ENCODE measurements at regions not wholly inside any gene's neighbourhood (a gene's known extent, or its start where the extent isn't known, plus 50 kb on each side); places are given as distances from the start of the nearest gene placed in this dataset.

GRCh38 chr2:200223205-200223784 lies 83.2 kb upstream of the SPATS2L start:
- ChIA-PET POLR2A (no interaction called here), CTCF (no interaction called here)
- BruUV-seq (replicated peaks) = no TSS peak
- H3K27ac ChIP-seq (ENCODE audit: insufficient read depth, low read depth, low read length) = no peak overlapping the region
- H4K20me1 ChIP-seq (replicated peaks; ENCODE audit: control insufficient read depth, extremely low read depth, insufficient read depth, low read length) = no peaks in the 10 kb centered on the region
- TF ChIP-seq GATA2 (IDR thresholded peaks at IDR 0.05; ENCODE audit: insufficient read depth, insufficient read length, low read depth, low read length) (no peak), MYC (IDR thresholded peaks at IDR 0.05; ENCODE audit: low read depth, low read length) (no peak), POLR2AphosphoS5 (IDR thresholded peaks at IDR 0.05; ENCODE audit: insufficient read depth, low read depth, low read length) (no peak), JUN (IDR thresholded peaks at IDR 0.05; ENCODE audit: borderline replicate concordance, insufficient read depth, insufficient read length, low read depth) (no peak), FOS (IDR thresholded peaks at IDR 0.05; ENCODE audit: borderline replicate concordance, insufficient read depth, low read length) (no peak), EZH2 (IDR thresholded peaks at IDR 0.05; ENCODE audit: borderline replicate concordance, low read depth, low read length, severe bottlenecking) (no peak), CTCF (IDR thresholded peaks at IDR 0.05; ENCODE audit: extremely low read depth in 1 of 2, insufficient read depth in 1 of 2, low read depth in 1 of 2, low read length in 2 of 2) (no peak)
- no peak for FAIRE-seq
- no peaks in the 10 kb centered on the region for H3K79me2 ChIP-seq (ENCODE audit: control insufficient read depth, insufficient read depth, low read length)
- peaks cover 0 to 9% of the 10 kb centered on the region in 2 experiments for H3K27me3 ChIP-seq (ENCODE audit: control insufficient read depth in 2 of 2, insufficient read depth in 2 of 2, low read length in 2 of 2)
- H3K9me1 ChIP-seq (replicated peaks; ENCODE audit: control insufficient read depth, extremely low read depth, insufficient read depth, low read length) = no peaks in the 10 kb centered on the region
- no peaks in the 10 kb centered on the region for H3K9me3 ChIP-seq (replicated peaks; ENCODE audit: control insufficient read depth, insufficient read depth, low read length)
- intact Hi-C loops (cut with micrococcal nuclease) = no loop called here
- no peak overlapping the region for H2AFZ ChIP-seq (ENCODE audit: low read depth, low read length)
- dilution Hi-C loops (cut with MboI; ENCODE audit: extremely low pct_ligation_motif_present, low sequenced_read_pairs) = no loop called here
- no peak overlapping the region for H3K4me3 ChIP-seq (replicated peaks in 1 of 3; ENCODE audit: insufficient read depth in 1 of 3, low read depth in 1 of 3, low read length in 3 of 3)
- no peak for DNase-seq (ENCODE audit: low read depth, low spot score)
- H3K36me3 ChIP-seq (ENCODE audit: control insufficient read depth in 2 of 2, extremely low read depth in 1 of 2, insufficient read depth in 2 of 2, low read length in 2 of 2) = no peaks in the 10 kb centered on the region
- no peaks in the 10 kb centered on the region for H3K4me1 ChIP-seq (ENCODE audit: control insufficient read depth, extremely low read depth, insufficient read depth, low read length)
- no peak overlapping the region for H3K4me2 ChIP-seq (ENCODE audit: insufficient read depth, low read length)
- no peak overlapping the region for H3K9ac ChIP-seq (replicated peaks; ENCODE audit: extremely low read depth, insufficient read depth, low read length)

All from endothelial cell of umbilical vein (primary cell).